Right lobe of liver (tissue), 6 donors: ENCODE measurements at regions not wholly inside any gene's neighbourhood (a gene's known extent, or its start where the extent isn't known, plus 50 kb on each side); places are given as distances from the start of the nearest gene placed in this dataset.
A peak's percentile ranks its signal among the peaks of the same experiment; 100 is the strongest.
"Not testable (repeated sequence)": the region's sequence is repeated elsewhere in the genome, so short reads cannot be mapped to it uniquely, and the experiment has no call there.

ENCODE experiments used
- ATAC-seq, 4 donors: fragments of 200-7000 bp; cut with Tn5 transposase; one replicate each; pipeline ENCODE4 v1.9.1; 2020; ENCODE audit warnings: mild to moderate bottlenecking in 4 of 4, moderate library complexity in 4 of 4
- DNase-seq, 3 donors: peaks; one replicate each; pipeline ENCODE4 v3.0.0-alpha.2; 2020
- H3K27ac ChIP-seq, 3 donors: fragments of 200-600 bp; one replicate each; pipeline ENCODE4 v1.8.0; 2022
- H3K27me3 ChIP-seq, 2 donors: fragments of 200-600 bp; one replicate each; pipeline ENCODE4 v1.8.0; 2022
- H3K36me3 ChIP-seq, 4 donors: fragments of 200-600 bp; sonication (generic) in 1 of 4; one replicate each; pipeline versions ENCODE4 v1.5.1 to v1.8.0; 2017 to 2022; ENCODE audit warnings: control low read depth in 1 of 4
- H3K4me1 ChIP-seq, 4 donors: fragments of 200-600 bp; sonication (generic) in 1 of 4; one replicate each; pipeline versions ENCODE4 v1.5.1 to v1.8.0; 2017 to 2022; ENCODE audit warnings: control low read depth in 1 of 4
- H3K4me3 ChIP-seq, 3 donors: fragments of 200-600 bp; one replicate each; pipeline ENCODE4 v1.8.0; 2022
- H3K9me3 ChIP-seq, 4 donors: fragments of 200-600 bp; sonication (generic) in 1 of 4; one replicate each; pipeline versions ENCODE4 v1.5.1 to v1.8.0; 2017 to 2022; ENCODE audit warnings: control low read depth in 1 of 4
- POLR2A ChIP-seq: fragments of 450-650 bp; IDR thresholded peaks from one replicate; pipeline ENCODE4 v1.6.1; 2017; ENCODE audit warnings: antibody characterized with exemption, mild to moderate bottlenecking
- WGBS: methylation state at CpG from one replicate; pipeline ENCODE4 v1.1.6; 2018; ENCODE audit warnings: low coverage, low lambda C conversion rate; ENCODE audit not compliant: insufficient coverage; ENCODE audit errors: missing lambda C conversion rate; 5-methylcytosine and 5-hydroxymethylcytosine counted together
- intact Hi-C, 2 donors: fragments of 100-400 bp; cut with DNase I; formaldehyde crosslinking; loops; one replicate each; pipeline versions ENCODE4 v1.11.2 to v1.14.1; 2022
- TF ChIP-seq, protein P1 (sequence below), 4 donors: fragments of 200-600 bp in 3 of 4; fragments of 450-650 bp in 1 of 4; IDR thresholded peaks; one replicate each; pipeline versions ENCODE4 v1.5.1 to v1.8.0; 2016 to 2022; ENCODE audit warnings: antibody characterized with exemption in 4 of 4, mild to moderate bottlenecking in 2 of 4
- donor health status: DM: no; HTN: yes; CAD: no.
- donor health status: DM: no; HTN: no; CAD: no.
- donor health status: DM: no; HTN: no; CAD: no.
- donor health status: DM: no; HTN: yes; CAD: no.
- donor health status: DM: no; HTN: yes; CAD: no.

DNA sequence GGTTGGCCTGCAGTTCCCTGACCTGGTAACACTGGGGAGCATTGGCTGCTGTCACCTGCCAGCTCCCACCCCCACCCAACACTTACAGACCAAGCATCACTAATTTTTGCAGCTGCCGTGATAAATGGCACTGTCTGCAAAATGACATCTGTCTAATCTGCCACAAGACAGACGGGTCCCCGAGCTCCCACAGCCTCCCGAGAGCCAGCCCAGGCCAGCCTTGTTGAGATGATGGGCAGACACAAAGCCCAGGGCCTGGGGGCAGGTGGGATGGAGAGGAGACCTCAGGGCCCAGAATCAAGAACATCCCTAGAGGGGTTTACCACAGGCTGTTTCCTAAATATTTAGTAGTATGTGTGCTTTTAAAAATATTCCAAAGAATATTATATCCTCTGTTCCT lies 203.4 kb downstream of the TBC1D2B start:
- DNase-seq (no peak), ATAC-seq (no peak)
- Histone ChIP-seq H3K9me3 (no peaks in the 10 kb centered on the region), H3K27ac (no peak overlapping the region), H3K36me3 (no peaks in the 10 kb centered on the region), H3K4me3 (no peak overlapping the region), H3K4me1 (no peaks in the 10 kb centered on the region), H3K27me3 (no peaks in the 10 kb centered on the region)
- WGBS: 85% methylated on average over 4 of the region's 4 CpGs
- no peak for TF ChIP-seq POLR2A
- TF ChIP-seq, protein P1, sequence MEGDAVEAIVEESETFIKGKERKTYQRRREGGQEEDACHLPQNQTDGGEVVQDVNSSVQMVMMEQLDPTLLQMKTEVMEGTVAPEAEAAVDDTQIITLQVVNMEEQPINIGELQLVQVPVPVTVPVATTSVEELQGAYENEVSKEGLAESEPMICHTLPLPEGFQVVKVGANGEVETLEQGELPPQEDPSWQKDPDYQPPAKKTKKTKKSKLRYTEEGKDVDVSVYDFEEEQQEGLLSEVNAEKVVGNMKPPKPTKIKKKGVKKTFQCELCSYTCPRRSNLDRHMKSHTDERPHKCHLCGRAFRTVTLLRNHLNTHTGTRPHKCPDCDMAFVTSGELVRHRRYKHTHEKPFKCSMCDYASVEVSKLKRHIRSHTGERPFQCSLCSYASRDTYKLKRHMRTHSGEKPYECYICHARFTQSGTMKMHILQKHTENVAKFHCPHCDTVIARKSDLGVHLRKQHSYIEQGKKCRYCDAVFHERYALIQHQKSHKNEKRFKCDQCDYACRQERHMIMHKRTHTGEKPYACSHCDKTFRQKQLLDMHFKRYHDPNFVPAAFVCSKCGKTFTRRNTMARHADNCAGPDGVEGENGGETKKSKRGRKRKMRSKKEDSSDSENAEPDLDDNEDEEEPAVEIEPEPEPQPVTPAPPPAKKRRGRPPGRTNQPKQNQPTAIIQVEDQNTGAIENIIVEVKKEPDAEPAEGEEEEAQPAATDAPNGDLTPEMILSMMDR (IDR thresholded peaks at IDR 0.05): no peak
- intact Hi-C loops: no loop called here

GRCh38 chr15:77872521-77873425 lies 204.7 kb downstream of the TBC1D2B start:
- H3K4me3 ChIP-seq, H3K27me3 ChIP-seq, H3K36me3 ChIP-seq, H3K4me1 ChIP-seq, intact Hi-C loops, H3K9me3 ChIP-seq, H3K27ac ChIP-seq, ATAC-seq, DNase-seq: not testable (repeated sequence)
- 72% methylated on average over 7 of the region's 18 CpGs for WGBS

- intact Hi-C loops: no loop called here
- peak in 1 of 3 donors; percentile 49 for DNase-seq
- WGBS: 67% methylated on average over 2 of the region's 11 CpGs
- H3K27me3 ChIP-seq: no peaks in the 10 kb centered on the region
- no peak for ATAC-seq
- no peaks in the 10 kb centered on the region for H3K9me3 ChIP-seq
- no peak overlapping the region for H3K27ac ChIP-seq
- TF ChIP-seq, protein P1 (IDR thresholded peaks at IDR 0.05): no peak
- no peak for TF ChIP-seq POLR2A
- H3K4me1 ChIP-seq: no peaks in the 10 kb centered on the region
- H3K4me3 ChIP-seq: no peak overlapping the region
- H3K36me3 ChIP-seq: no peaks in the 10 kb centered on the region
Observed at GRCh38 chr15:77871852-77872371, 205.6 kb downstream of the TBC1D2B start.

DNA sequence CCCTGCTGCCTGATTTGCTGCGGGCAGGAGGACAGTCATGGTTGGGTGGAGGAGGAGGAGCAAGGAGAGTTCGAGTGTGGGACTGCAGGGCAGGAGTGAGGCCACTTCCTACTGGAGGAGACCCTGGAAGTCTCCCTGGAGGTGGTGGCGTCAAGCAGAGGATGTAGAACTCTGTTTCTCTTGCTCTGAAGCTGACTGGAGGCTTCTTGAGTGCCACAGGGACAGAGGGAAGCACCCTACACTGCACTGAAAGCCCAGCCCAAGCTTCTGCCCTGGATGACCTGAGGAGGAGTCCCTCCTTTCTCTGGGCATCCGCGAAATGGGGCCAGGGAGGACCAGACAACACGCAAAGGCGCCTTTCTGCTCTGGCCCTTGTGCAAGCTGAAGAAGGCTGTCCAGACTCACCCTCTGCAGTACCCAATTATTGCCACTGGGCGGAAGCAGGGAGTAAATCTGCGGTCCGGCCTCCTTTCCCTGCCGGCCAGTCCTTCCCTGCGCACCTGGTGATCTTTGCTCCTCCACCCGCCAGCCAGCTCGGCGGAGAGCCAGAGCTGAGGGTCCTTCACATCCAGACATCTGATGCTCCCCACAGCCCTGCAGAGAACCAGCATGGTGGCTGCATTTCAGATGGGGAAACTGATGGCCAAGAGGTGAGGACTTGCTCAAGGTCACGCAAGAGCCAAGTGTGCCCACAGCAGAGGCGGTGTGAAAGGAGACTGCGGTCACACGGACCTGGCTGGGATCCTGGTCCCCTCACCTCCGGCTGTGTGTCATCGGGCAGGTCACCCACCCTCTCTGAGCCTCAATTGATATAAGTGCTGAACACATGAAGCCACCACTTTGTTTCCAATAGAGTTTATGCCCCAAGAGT lies 207.1 kb downstream of the TBC1D2B start:
- peak; percentile 85 to 92 (median 91) for ATAC-seq
- TF ChIP-seq POLR2A: no peak
- TF ChIP-seq, protein P1 (IDR thresholded peaks at IDR 0.05): peak; percentile 75 to 91 (median 83)
- H3K4me1 ChIP-seq: no peaks in the 10 kb centered on the region
- 4% methylated on average over 5 of the region's 21 CpGs for WGBS
- no peaks in the 10 kb centered on the region for H3K27me3 ChIP-seq
- no peaks in the 10 kb centered on the region for H3K9me3 ChIP-seq
- no peak overlapping the region for H3K4me3 ChIP-seq
- DNase-seq: peak; percentile 57 to 78 (median 77)
- intact Hi-C loops: no loop called here
- H3K27ac ChIP-seq: no peak overlapping the region
- no peaks in the 10 kb centered on the region for H3K36me3 ChIP-seq
